Spleen (tissue), 11 donors: ENCODE measurements at regions not wholly inside any gene's neighbourhood (a gene's known extent, or its start where the extent isn't known, plus 50 kb on each side); places are given as distances from the start of the nearest gene placed in this dataset.

Experiments used
- DNase-seq: peaks from one replicate; pipeline ENCODE4 v3.0.0-alpha.2; 2020
- H3K27ac ChIP-seq, 8 donors: fragments of 200-600 bp; sonication (generic) in 7 of 8; 1 replicate in 4 of 8; 2 replicates in 4 of 8; pipeline versions ENCODE4 v1.5.0 to v1.8.0; 2016 to 2021; ENCODE audit warnings: inconsistent platforms in 4 of 8, mild to moderate bottlenecking in 4 of 8, moderate library complexity in 1 of 8
- H3K27me3 ChIP-seq, 7 donors: fragments of 200-600 bp; sonication (generic) in 6 of 7; replicated peaks in 1 of 7; 1 replicate in 4 of 7; 2 replicates in 3 of 7; pipeline versions ENCODE4 v1.5.0 to v1.8.0; 2016 to 2021; ENCODE audit warnings: inconsistent platforms in 3 of 7, mild to moderate bottlenecking in 1 of 7
- H3K36me3 ChIP-seq, 6 donors: fragments of 200-600 bp; sonication (generic) in 5 of 6; 1 replicate in 4 of 6; 2 replicates in 2 of 6; pipeline versions ENCODE4 v1.5.0 to v1.8.0; 2016 to 2021; ENCODE audit warnings: inconsistent platforms in 2 of 6
- H3K4me1 ChIP-seq, 6 donors: fragments of 200-600 bp; sonication (generic) in 5 of 6; 1 replicate in 3 of 6; 2 replicates in 3 of 6; pipeline versions ENCODE4 v1.5.0 to v1.8.0; 2016 to 2021; ENCODE audit warnings: inconsistent platforms in 3 of 6
- H3K4me3 ChIP-seq, 8 donors: fragments of 200-600 bp; sonication (generic) in 7 of 8; 1 replicate in 4 of 8; 2 replicates in 4 of 8; pipeline versions ENCODE4 v1.5.0 to v1.8.0; 2016 to 2021; ENCODE audit warnings: inconsistent platforms in 4 of 8, mild to moderate bottlenecking in 4 of 8, moderate library complexity in 2 of 8
- H3K9me3 ChIP-seq, 8 donors: fragments of 200-600 bp; sonication (generic) in 7 of 8; 1 replicate in 4 of 8; 2 replicates in 4 of 8; pipeline versions ENCODE4 v1.5.0 to v1.8.0; 2016 to 2021; ENCODE audit warnings: inconsistent platforms in 4 of 8
- POLR2A ChIP-seq, 3 donors: fragments of 450-650 bp; IDR thresholded peaks; one replicate each; pipeline ENCODE4 v1.5.1; 2017; ENCODE audit warnings: antibody characterized with exemption in 3 of 3, mild to moderate bottlenecking in 1 of 3
- POLR2AphosphoS5 ChIP-seq, 3 donors: sonication (generic); formaldehyde crosslinking; IDR thresholded peaks; one replicate each; pipeline ENCODE4 v1.5.1; 2017; ENCODE audit warnings: antibody characterized with exemption in 3 of 3
- WGBS, 5 donors: extraction: QIAGEN DNeasy Blood & Tissue Kit in 3 of 5; methylation state at CpG; one replicate each; pipeline versions ENCODE4 v1.1.5 to v1.1.7; 2013 to 2018; 5-methylcytosine and 5-hydroxymethylcytosine counted together
- intact Hi-C: fragments of 100-400 bp; cut with DNase I; formaldehyde crosslinking; loops from one replicate; pipeline ENCODE4 v1.15.0; 2023; ENCODE audit warnings: low total_unique reads
- TF ChIP-seq, protein P1 (sequence below), 11 experiments: fragments of 200-600 bp in 7 of 11; fragments of 450-650 bp in 4 of 11; sonication (generic) in 4 of 11; IDR thresholded peaks in 8 of 11; conservative IDR thresholded peaks in 3 of 11; 1 replicate in 7 of 11; 2 replicates in 4 of 11; pipeline versions ENCODE4 v1.4.0 to v1.8.0; 2016 to 2021; ENCODE audit warnings: antibody characterized with exemption in 11 of 11, inconsistent platforms in 4 of 11, mild to moderate bottlenecking in 1 of 11
- donor health status: healthy with polysubstance abuse.
- donor health status: DM: no; HTN: no; CAD: no; lungs with moderate emphysema.
- donor health status: DM: no; HTN: no; CAD: no.
- donor health status: Bipolar disorder and iron deficiency.
- donor health status: healthy.
- donor health status: DM: no; HTN: no; CAD: no.
- donor health status: DM: yes; HTN: yes; CAD: no.

DNA sequence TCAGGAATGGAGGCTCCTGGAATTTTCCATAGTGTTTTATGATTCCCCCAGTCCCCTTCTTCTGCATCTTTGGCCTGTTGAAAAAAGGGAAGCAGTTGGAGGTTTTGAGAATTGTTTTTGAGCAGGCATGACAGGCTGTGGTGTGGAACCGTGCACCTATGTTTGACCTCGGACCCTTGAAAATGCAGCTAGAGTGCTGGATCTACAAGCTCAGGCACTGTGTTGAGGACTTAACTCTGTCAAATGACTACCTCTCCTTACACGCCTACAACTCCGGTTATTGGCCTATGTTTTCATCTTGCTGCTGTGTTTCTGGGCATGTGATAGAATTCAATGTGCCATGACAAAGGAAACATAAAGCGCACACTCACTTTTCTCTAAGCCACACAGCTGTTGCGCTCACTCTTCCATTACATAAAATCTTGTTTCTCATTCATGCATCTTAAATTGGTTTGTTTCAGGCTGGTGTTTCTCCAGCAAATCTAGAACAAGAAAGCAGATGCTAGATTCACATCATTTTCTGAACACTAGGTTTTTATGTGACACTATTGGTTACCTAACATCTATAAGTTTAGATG lies 616.6 kb downstream of the FGF9 start:
- Histone ChIP-seq H3K27ac (no peak overlapping the region), H3K9me3 (no peaks in the 10 kb centered on the region), H3K4me3 (no peak overlapping the region), H3K4me1 (no peaks in the 10 kb centered on the region), H3K36me3 (no peaks in the 10 kb centered on the region), H3K27me3 (no peaks in the 10 kb centered on the region)
- intact Hi-C loops, result no loop called here
- no peak for TF ChIP-seq POLR2A (IDR thresholded peaks at IDR 0.05)
- TF ChIP-seq, protein P1, sequence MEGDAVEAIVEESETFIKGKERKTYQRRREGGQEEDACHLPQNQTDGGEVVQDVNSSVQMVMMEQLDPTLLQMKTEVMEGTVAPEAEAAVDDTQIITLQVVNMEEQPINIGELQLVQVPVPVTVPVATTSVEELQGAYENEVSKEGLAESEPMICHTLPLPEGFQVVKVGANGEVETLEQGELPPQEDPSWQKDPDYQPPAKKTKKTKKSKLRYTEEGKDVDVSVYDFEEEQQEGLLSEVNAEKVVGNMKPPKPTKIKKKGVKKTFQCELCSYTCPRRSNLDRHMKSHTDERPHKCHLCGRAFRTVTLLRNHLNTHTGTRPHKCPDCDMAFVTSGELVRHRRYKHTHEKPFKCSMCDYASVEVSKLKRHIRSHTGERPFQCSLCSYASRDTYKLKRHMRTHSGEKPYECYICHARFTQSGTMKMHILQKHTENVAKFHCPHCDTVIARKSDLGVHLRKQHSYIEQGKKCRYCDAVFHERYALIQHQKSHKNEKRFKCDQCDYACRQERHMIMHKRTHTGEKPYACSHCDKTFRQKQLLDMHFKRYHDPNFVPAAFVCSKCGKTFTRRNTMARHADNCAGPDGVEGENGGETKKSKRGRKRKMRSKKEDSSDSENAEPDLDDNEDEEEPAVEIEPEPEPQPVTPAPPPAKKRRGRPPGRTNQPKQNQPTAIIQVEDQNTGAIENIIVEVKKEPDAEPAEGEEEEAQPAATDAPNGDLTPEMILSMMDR (IDR thresholded peaks at IDR 0.05 in 8 of 11, conservative IDR thresholded peaks at IDR 0.05 in 3 of 11), result no peak
- no peak for TF ChIP-seq POLR2AphosphoS5 (IDR thresholded peaks at IDR 0.05)
- DNase-seq, result no peak
- WGBS, 5 donors, result 71 to 82% (median 78%) methylated on average over 6 of the region's 6 CpGs

DNA sequence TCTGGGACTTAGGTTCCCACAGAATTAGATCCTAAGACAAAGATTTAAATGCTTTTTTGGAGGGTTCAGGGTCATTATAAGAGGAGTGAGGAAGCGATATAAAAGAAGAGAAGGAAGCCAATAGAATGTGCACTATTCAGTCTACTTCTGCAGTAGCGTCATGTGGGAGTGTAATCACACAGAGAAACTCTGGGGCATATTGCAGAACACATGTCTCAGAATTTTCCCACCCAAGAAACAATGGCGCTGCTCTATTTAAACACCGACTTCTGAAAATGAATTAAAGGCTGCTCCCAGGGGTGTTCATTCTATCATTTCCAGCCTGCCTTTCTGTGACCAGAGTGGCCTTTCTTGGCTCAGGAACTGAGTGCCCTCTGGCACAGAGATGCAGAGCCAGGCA lies 617.6 kb downstream of the FGF9 start:
- Histone ChIP-seq H3K27me3 (no peaks in the 10 kb centered on the region), H3K9me3 (no peaks in the 10 kb centered on the region), H3K36me3 (no peaks in the 10 kb centered on the region), H3K4me3 (no peak overlapping the region), H3K4me1 (no peaks in the 10 kb centered on the region), H3K27ac (no peak overlapping the region)
- 65 to 97% (median 91%) methylated on average over 4 of the region's 4 CpGs for WGBS, 5 donors
- intact Hi-C loops, result no loop called here
- no peak for TF ChIP-seq POLR2A (IDR thresholded peaks at IDR 0.05)
- no peak for DNase-seq

DNA sequence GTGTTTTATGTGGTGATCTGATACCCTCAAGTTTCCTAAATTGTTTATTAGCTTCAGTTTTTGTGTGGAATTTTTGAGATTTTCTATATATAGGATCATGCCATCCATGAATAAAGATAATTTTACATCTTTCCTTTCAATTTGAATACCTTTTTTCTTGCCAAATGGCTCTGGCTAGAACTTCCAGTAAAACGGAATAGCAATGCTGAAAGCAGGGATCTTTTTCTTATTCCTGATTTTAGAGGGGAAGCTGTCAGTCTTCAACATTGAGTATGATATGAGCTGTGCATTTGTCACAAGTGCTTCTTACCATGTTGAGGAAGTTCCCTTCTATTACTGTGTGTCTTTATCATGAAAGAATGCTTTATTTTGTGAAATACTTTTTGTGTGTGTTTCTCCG lies 618.8 kb downstream of the FGF9 start:
- intact Hi-C loops, result no loop called here
- WGBS, 5 donors, result 80 to 87% (median 86%) methylated on average over 2 of the region's 2 CpGs
- TF ChIP-seq POLR2AphosphoS5 (IDR thresholded peaks at IDR 0.05) (no peak), POLR2A (IDR thresholded peaks at IDR 0.05) (no peak)
- Histone ChIP-seq H3K27me3 (no peaks in the 10 kb centered on the region), H3K4me1 (no peaks in the 10 kb centered on the region), H3K4me3 (no peak overlapping the region), H3K27ac (no peak overlapping the region), H3K9me3 (no peaks in the 10 kb centered on the region), H3K36me3 (no peaks in the 10 kb centered on the region)
- DNase-seq, result no peak

GRCh38 chr13:22298530-22298929 lies 627.7 kb downstream of the FGF9 start:
- TF ChIP-seq, protein P1 (IDR thresholded peaks at IDR 0.05 in 8 of 11, conservative IDR thresholded peaks at IDR 0.05 in 3 of 11), result peak in 1 of 11 experiments; percentile 17
- TF ChIP-seq POLR2A (IDR thresholded peaks at IDR 0.05), result no peak
- intact Hi-C loops, result no loop called here
- H3K4me1 ChIP-seq, result no peaks in the 10 kb centered on the region
- no peak overlapping the region for H3K4me3 ChIP-seq
- DNase-seq, result no peak
- peaks cover 0 to 33% (median 9%) of the 10 kb centered on the region in 8 donors for H3K9me3 ChIP-seq
- WGBS, 5 donors, result 76 to 87% (median 84%) methylated on average over 3 of the region's 3 CpGs
- no peaks in the 10 kb centered on the region for H3K27me3 ChIP-seq
- no peak overlapping the region for H3K27ac ChIP-seq
- H3K36me3 ChIP-seq, result no peaks in the 10 kb centered on the region

- no peak overlapping the region for H3K27ac ChIP-seq
- intact Hi-C loops, result no loop called here
- WGBS, 5 donors, result 67 to 92% (median 77%) methylated on average over 6 of the region's 6 CpGs
- H3K9me3 ChIP-seq, result peaks cover 0 to 13% (median 0%) of the 10 kb centered on the region in 8 donors
- DNase-seq, result peak; percentile 64
- no peaks in the 10 kb centered on the region for H3K4me1 ChIP-seq
- H3K36me3 ChIP-seq, result no peaks in the 10 kb centered on the region
- H3K4me3 ChIP-seq, result no peak overlapping the region
- H3K27me3 ChIP-seq, result no peaks in the 10 kb centered on the region
- TF ChIP-seq, protein P1 (IDR thresholded peaks at IDR 0.05 in 8 of 11, conservative IDR thresholded peaks at IDR 0.05 in 3 of 11), result no peak
- no peak for TF ChIP-seq POLR2AphosphoS5 (IDR thresholded peaks at IDR 0.05)
- TF ChIP-seq POLR2A (IDR thresholded peaks at IDR 0.05), result no peak
These were observed 641.0 kb downstream of the FGF9 start for GRCh38 chr13:22311734-22312404.
